ENCODE measurements at regions not wholly inside any gene's neighbourhood (a gene's known extent, or its start where the extent isn't known, plus 50 kb on each side); places are given as distances from the start of the nearest gene placed in this dataset.

DNA sequence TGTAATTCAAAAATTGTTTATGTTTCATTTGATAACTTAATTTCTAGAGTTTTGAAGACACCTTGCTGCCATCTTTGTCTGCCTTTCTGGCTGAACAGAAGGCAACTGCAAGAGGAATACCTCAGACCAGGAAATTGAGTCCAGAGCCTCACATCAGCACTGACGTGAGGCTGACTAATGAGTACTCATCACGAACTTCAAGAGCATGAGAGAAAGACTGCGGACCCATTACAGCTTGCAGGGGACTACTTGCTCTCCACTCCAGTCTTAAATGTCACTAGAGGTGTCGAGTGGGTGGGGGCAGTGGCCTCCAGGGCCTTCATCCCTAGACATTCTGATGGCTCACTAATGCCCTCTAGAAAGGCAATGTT lies 109.5 kb upstream of the SSTR4 start:
- ATAC-seq (peak; percentile 29; the same call in 1 of the 3 replicates), FAIRE-seq (no peak), DNase-seq (ENCODE audit: low read depth, low spot score) (no peak)
- no peaks in the 10 kb centered on the region for H3K36me3 ChIP-seq (ENCODE audit: control insufficient read depth in 2 of 2, insufficient read depth in 2 of 2, low read length in 1 of 2)
- in situ Hi-C loops (cut with MboI): no loop called here
- RAD21 ChIA-PET (ENCODE audit: unreplicated experiment): interaction anchor here (0.9 kb wide), 1 partner anchor 10 kb away, joined by 3 read pairs; no protein-coding TSS in a partner anchor
- no peaks in the 10 kb centered on the region for H3K4me1 ChIP-seq (ENCODE audit: control insufficient read depth, insufficient read depth, low read length)
- POLR2A ChIA-PET: no interaction called here
- H3K79me2 ChIP-seq (ENCODE audit: control insufficient read depth, insufficient read depth, low read length): no peaks in the 10 kb centered on the region
- 13% methylated on average over 4 of the region's 4 CpGs for WGBS (ENCODE audit: insufficient coverage, insufficient replicate concordance, low lambda C conversion rate, missing lambda C conversion rate)
- no peak overlapping the region for H2AFZ ChIP-seq (ENCODE audit: control insufficient read depth, low read depth, low read length)
- no peak overlapping the region for H3K4me2 ChIP-seq (ENCODE audit: control insufficient read depth, insufficient read depth)
- intact Hi-C loops (cut with micrococcal nuclease; ENCODE audit: unreplicated experiment): no loop called here
- no TSS peak for BruUV-seq (replicated peaks)
- H4K20me1 ChIP-seq (ENCODE audit: control insufficient read depth, insufficient read depth): no peaks in the 10 kb centered on the region
- H3K4me3 ChIP-seq: no peak overlapping the region
- H3K9me3 ChIP-seq (replicated peaks; ENCODE audit: control insufficient read depth, insufficient read depth, low read length): no peaks in the 10 kb centered on the region
- no peak overlapping the region for H3K27ac ChIP-seq (ENCODE audit: control insufficient read depth, insufficient read depth)
- H3K27me3 ChIP-seq (replicated peaks in 1 of 2; ENCODE audit: control insufficient read depth in 2 of 2, insufficient read depth in 2 of 2, low read length in 1 of 2): no peaks in the 10 kb centered on the region; a peak in 1 of 4 replicates
- CTCF ChIA-PET: interaction anchor here (0.9 kb wide), 1 partner anchor 74 kb away, joined by 3 read pairs; no protein-coding TSS in a partner anchor
- no peak overlapping the region for H3K9ac ChIP-seq (ENCODE audit: control insufficient read depth, insufficient read depth, low read length)
- SMC1A ChIA-PET (ENCODE audit: uncharacterized antibody, unreplicated experiment): no interaction called here
- TF ChIP-seq SMC3 (IDR thresholded peaks at IDR 0.05; ENCODE audit: borderline replicate concordance, low read length) (no peak), SREBF2 (IDR thresholded peaks at IDR 0.05; ENCODE audit: low read length) (no peak)
- TF ChIP-seq, protein P1, sequence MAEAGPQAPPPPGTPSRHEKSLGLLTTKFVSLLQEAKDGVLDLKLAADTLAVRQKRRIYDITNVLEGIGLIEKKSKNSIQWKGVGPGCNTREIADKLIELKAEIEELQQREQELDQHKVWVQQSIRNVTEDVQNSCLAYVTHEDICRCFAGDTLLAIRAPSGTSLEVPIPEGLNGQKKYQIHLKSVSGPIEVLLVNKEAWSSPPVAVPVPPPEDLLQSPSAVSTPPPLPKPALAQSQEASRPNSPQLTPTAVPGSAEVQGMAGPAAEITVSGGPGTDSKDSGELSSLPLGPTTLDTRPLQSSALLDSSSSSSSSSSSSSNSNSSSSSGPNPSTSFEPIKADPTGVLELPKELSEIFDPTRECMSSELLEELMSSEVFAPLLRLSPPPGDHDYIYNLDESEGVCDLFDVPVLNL (IDR thresholded peaks at IDR 0.05; ENCODE audit: low read depth, low read length): no peak

DNA sequence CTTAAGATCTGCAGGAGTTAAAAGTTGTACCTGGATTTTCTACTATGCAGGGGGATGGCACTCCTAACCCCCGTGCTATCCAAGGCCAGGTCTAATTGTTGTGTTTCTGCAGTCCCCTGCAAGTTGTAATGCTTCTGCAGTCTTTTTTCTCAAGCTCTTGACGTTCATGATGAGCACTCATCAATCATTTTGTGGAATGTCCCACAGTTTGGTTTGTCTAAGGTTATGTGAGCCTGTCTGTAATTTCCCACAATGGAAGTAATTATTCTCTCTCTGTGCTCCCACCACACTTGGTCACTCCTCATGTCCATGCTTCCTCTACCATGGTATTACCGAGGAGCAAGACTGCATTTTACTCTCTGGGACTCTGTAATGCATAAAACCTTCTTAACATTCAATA lies 107.6 kb upstream of the SSTR4 start:
- ATAC-seq (no peak), FAIRE-seq (no peak), DNase-seq (ENCODE audit: low read depth, low spot score) (no peak)
- ChIA-PET RAD21 (ENCODE audit: unreplicated experiment) (no interaction called here), CTCF (no interaction called here), SMC1A (ENCODE audit: uncharacterized antibody, unreplicated experiment) (interaction anchor here (0.6 kb wide), 1 partner anchor 245 kb away, joined by 3 read pairs; no protein-coding TSS in a partner anchor), POLR2A (interaction anchor here (0.8 kb wide), 1 partner anchor 11 kb away, joined by 3 read pairs; no protein-coding TSS in a partner anchor)
- Histone ChIP-seq H3K4me2 (ENCODE audit: control insufficient read depth, insufficient read depth) (no peak overlapping the region), H3K9ac (ENCODE audit: control insufficient read depth, insufficient read depth, low read length) (no peak overlapping the region), H2AFZ (ENCODE audit: control insufficient read depth, low read depth, low read length) (no peak overlapping the region), H3K36me3 (ENCODE audit: control insufficient read depth in 2 of 2, insufficient read depth in 2 of 2, low read length in 1 of 2) (no peaks in the 10 kb centered on the region), H3K79me2 (ENCODE audit: control insufficient read depth, insufficient read depth, low read length) (no peaks in the 10 kb centered on the region), H4K20me1 (ENCODE audit: control insufficient read depth, insufficient read depth) (no peaks in the 10 kb centered on the region), H3K9me3 (replicated peaks; ENCODE audit: control insufficient read depth, insufficient read depth, low read length) (no peaks in the 10 kb centered on the region), H3K4me1 (ENCODE audit: control insufficient read depth, insufficient read depth, low read length) (no peaks in the 10 kb centered on the region), H3K4me3 (no peak overlapping the region), H3K27me3 (replicated peaks in 1 of 2; ENCODE audit: control insufficient read depth in 2 of 2, insufficient read depth in 2 of 2, low read length in 1 of 2) (no peaks in the 10 kb centered on the region; a peak in 1 of 4 replicates), H3K27ac (ENCODE audit: control insufficient read depth, insufficient read depth) (no peak overlapping the region)
- TF ChIP-seq TAF1 (IDR thresholded peaks at IDR 0.05; ENCODE audit: borderline replicate concordance, low read depth, low read length) (no peak), TCF12 (IDR thresholded peaks at IDR 0.05; ENCODE audit: low read depth, low read length) (no peak), LARP7 (IDR thresholded peaks at IDR 0.05) (no peak), SMAD1 (IDR thresholded peaks at IDR 0.05; ENCODE audit: low read depth, partially characterized antibody) (no peak), KAT2A (conservative IDR thresholded peaks at IDR 0.05; ENCODE audit: control insufficient read depth, low read depth, low read length) (no peak)
- TF ChIP-seq, protein P2, sequence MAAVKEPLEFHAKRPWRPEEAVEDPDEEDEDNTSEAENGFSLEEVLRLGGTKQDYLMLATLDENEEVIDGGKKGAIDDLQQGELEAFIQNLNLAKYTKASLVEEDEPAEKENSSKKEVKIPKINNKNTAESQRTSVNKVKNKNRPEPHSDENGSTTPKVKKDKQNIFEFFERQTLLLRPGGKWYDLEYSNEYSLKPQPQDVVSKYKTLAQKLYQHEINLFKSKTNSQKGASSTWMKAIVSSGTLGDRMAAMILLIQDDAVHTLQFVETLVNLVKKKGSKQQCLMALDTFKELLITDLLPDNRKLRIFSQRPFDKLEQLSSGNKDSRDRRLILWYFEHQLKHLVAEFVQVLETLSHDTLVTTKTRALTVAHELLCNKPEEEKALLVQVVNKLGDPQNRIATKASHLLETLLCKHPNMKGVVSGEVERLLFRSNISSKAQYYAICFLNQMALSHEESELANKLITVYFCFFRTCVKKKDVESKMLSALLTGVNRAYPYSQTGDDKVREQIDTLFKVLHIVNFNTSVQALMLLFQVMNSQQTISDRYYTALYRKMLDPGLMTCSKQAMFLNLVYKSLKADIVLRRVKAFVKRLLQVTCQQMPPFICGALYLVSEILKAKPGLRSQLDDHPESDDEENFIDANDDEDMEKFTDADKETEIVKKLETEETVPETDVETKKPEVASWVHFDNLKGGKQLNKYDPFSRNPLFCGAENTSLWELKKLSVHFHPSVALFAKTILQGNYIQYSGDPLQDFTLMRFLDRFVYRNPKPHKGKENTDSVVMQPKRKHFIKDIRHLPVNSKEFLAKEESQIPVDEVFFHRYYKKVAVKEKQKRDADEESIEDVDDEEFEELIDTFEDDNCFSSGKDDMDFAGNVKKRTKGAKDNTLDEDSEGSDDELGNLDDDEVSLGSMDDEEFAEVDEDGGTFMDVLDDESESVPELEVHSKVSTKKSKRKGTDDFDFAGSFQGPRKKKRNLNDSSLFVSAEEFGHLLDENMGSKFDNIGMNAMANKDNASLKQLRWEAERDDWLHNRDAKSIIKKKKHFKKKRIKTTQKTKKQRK (IDR thresholded peaks at IDR 0.05; ENCODE audit: low read depth, low read length): no peak
- intact Hi-C loops (cut with micrococcal nuclease; ENCODE audit: unreplicated experiment): no loop called here
- BruUV-seq (replicated peaks): no TSS peak
- WGBS (ENCODE audit: insufficient coverage, insufficient replicate concordance, low lambda C conversion rate, missing lambda C conversion rate): 0% methylated on average over 3 of the region's 3 CpGs
- in situ Hi-C loops (cut with MboI): no loop called here

Measured in GM12878 (cell line).